Astrocyte of the spinal cord (primary cell): ENCODE measurements at regions not wholly inside any gene's neighbourhood (a gene's known extent, or its start where the extent isn't known, plus 50 kb on each side); places are given as distances from the start of the nearest gene placed in this dataset.

ENCODE experiments used
- DNase-seq: peaks from one replicate; pipeline ENCODE4 v3.0.0; 2011; ENCODE audit warnings: low read depth, low spot score
- H3K4me3 ChIP-seq: 2 replicates; pipeline ENCODE4 v1.5.1; 2011; ENCODE audit warnings: low read depth, mild to moderate bottlenecking, low read length, moderate library complexity
- CTCF ChIP-seq: IDR thresholded peaks from 2 replicates; pipeline ENCODE4 v1.5.1; 2012; ENCODE audit warnings: low read depth, mild to moderate bottlenecking, low read length, inconsistent platforms
- in situ Hi-C: cut with HindIII; loops from 2 replicates; pipeline ENCODE4 v1.10.0; 2017; ENCODE audit warnings: low sequenced_read_pairs

- H3K4me3 ChIP-seq: no peak overlapping the region
- no peak for DNase-seq
- TF ChIP-seq CTCF: no peak
- in situ Hi-C loops: no loop called here
Observed at GRCh38 chr10:10800961-10801360, 216.7 kb upstream of the CELF2 start.

GRCh38 chr10:10803278-10803677, 214.4 kb upstream of the CELF2 start:
- no peak for DNase-seq
- TF ChIP-seq CTCF: no peak
- H3K4me3 ChIP-seq: no peak overlapping the region
- in situ Hi-C loops: no loop called here

GRCh38 chr10:10804061-10804460, 213.6 kb upstream of the CELF2 start:
- TF ChIP-seq CTCF: no peak
- no peak overlapping the region for H3K4me3 ChIP-seq
- in situ Hi-C loops: no loop called here
- DNase-seq: no peak

GRCh38 chr10:10804998-10805740, 212.5 kb upstream of the CELF2 start:
- no peak for TF ChIP-seq CTCF
- no peak overlapping the region for H3K4me3 ChIP-seq
- in situ Hi-C loops: no loop called here
- peak; percentile 70 for DNase-seq

- no peak for TF ChIP-seq CTCF
- H3K4me3 ChIP-seq: no peak overlapping the region
- in situ Hi-C loops: no loop called here
- DNase-seq: no peak
Observed at GRCh38 chr10:10807106-10807505, 210.6 kb upstream of the CELF2 start.

GRCh38 chr10:10811562-10811961, 206.1 kb upstream of the CELF2 start:
- no peak for TF ChIP-seq CTCF
- DNase-seq: no peak
- no peak overlapping the region for H3K4me3 ChIP-seq
- in situ Hi-C loops: no loop called here

- TF ChIP-seq CTCF: no peak
- DNase-seq: no peak
- in situ Hi-C loops: no loop called here
- H3K4me3 ChIP-seq: no peak overlapping the region
Observed at GRCh38 chr10:10813656-10814055, 204.0 kb upstream of the CELF2 start.
